HEK293T (cell line): ENCODE measurements at regions not wholly inside any gene's neighbourhood (a gene's known extent, or its start where the extent isn't known, plus 50 kb on each side); places are given as distances from the start of the nearest gene placed in this dataset.

Experiments used
- BHLHE40 ChIP-seq: fragments of 450-650 bp; IDR thresholded peaks from 2 replicates; pipeline ENCODE4 v1.6.1; 2016; ENCODE audit warnings: mild to moderate bottlenecking, moderate library complexity, borderline replicate concordance
- FOXM1 ChIP-seq: fragments of 450-650 bp; IDR thresholded peaks from 2 replicates; pipeline ENCODE4 v1.6.1; 2017; ENCODE audit warnings: mild to moderate bottlenecking, borderline replicate concordance
- PKNOX1 ChIP-seq: fragments of 450-650 bp; IDR thresholded peaks from 2 replicates; pipeline ENCODE4 v1.6.1; 2016
- SP1 ChIP-seq: fragments of 450-650 bp; IDR thresholded peaks from 2 replicates; pipeline ENCODE4 v1.6.1; 2017
- ZNF384 ChIP-seq: fragments of 450-650 bp; IDR thresholded peaks from 2 replicates; pipeline ENCODE4 v1.6.1; 2016

- TF ChIP-seq FOXM1 (no peak), ZNF384 (no peak), BHLHE40 (no peak), SP1 (no peak), PKNOX1 (no peak)
Observed at GRCh38 chr13:27704681-27705080, 83.0 kb downstream of the POLR1D start.
